ENCODE measurements at regions not wholly inside any gene's neighbourhood (a gene's known extent, or its start where the extent isn't known, plus 50 kb on each side); places are given as distances from the start of the nearest gene placed in this dataset.

GRCh38 chr7:4626318-4626845, 55.7 kb upstream of the FOXK1 start:
- Histone ChIP-seq H3K79me1 (ENCODE audit: insufficient read depth, low read depth, low read length, poor library complexity, severe bottlenecking) (no peaks in the 10 kb centered on the region), H3K23ac (ENCODE audit: insufficient read length, low read depth, low read length) (no peak overlapping the region), H4K91ac (ENCODE audit: insufficient read length, low read depth, low read length) (no peak overlapping the region), H3K4me2 (ENCODE audit: insufficient read depth, insufficient read length, low read length) (no peak overlapping the region), H4K20me1 (ENCODE audit: control insufficient read depth, insufficient read depth, insufficient read length) (no peaks in the 10 kb centered on the region), H3K4me1 (ENCODE audit: insufficient read depth, low read length) (no peaks in the 10 kb centered on the region; the same call in 1 of the 2 replicates), H2BK15ac (ENCODE audit: low read depth, low read length) (no peak overlapping the region), H3K79me2 (ENCODE audit: insufficient read depth, low read length) (no peaks in the 10 kb centered on the region), H3K56ac (ENCODE audit: insufficient read length, low read depth, low read length) (no peak overlapping the region), H4K5ac (ENCODE audit: insufficient read length, low read depth, low read length) (no peak overlapping the region), H3K27ac (ENCODE audit: insufficient read length, low read depth, low read length) (no peak overlapping the region), H2BK120ac (ENCODE audit: low read depth, low read length, poor library complexity, severe bottlenecking) (no peak overlapping the region), H2AFZ (ENCODE audit: low read length) (no peak overlapping the region), H2AK5ac (ENCODE audit: insufficient read length, low read length) (no peak overlapping the region), H3K18ac (ENCODE audit: insufficient read length, low read depth, low read length) (no peak overlapping the region), H4K8ac (replicated peaks; ENCODE audit: insufficient read length, low read depth, low read length) (no peak overlapping the region), H3T11ph (ENCODE audit: low read length) (no peak overlapping the region), H2BK12ac (ENCODE audit: insufficient read length, low read depth, low read length) (no peak overlapping the region), H3K23me2 (ENCODE audit: insufficient read length, low read depth, low read length, poor library complexity, severe bottlenecking) (no peaks in the 10 kb centered on the region), H3K27me3 (ENCODE audit: insufficient read depth, low read length) (peaks cover 3% of the 10 kb centered on the region; the same call in 1 of the 2 replicates), H2BK20ac (ENCODE audit: low read depth, low read length, poor library complexity, severe bottlenecking) (no peak overlapping the region), H3K9me3 (ENCODE audit: control insufficient read depth, low read depth, low read length) (no peaks in the 10 kb centered on the region), H3K14ac (ENCODE audit: insufficient read depth, low read length) (no peak overlapping the region), H3K9ac (ENCODE audit: extremely low read depth, insufficient read length, low read length) (no peak overlapping the region), H2BK5ac (ENCODE audit: insufficient read length, low read length) (no peak overlapping the region), H3K4ac (ENCODE audit: low read depth, low read length) (no peak overlapping the region)
- DNase-seq: no peak
- H3K27me3 Mint-ChIP-seq (ENCODE audit: low read depth): peaks cover 78% of the 10 kb centered on the region
- WGBS (ENCODE audit: extremely low coverage, insufficient read length, low lambda C conversion rate): no CpG with 5 or more reads among the region's 5 CpGs
- peaks cover 3 to 5% of the 10 kb centered on the region in 2 experiments for H3K4me1 Mint-ChIP-seq
- no peak for TF ChIP-seq CTCF (conservative IDR thresholded peaks at IDR 0.05)
- no peak overlapping the region for H3K27ac Mint-ChIP-seq
- peaks cover 0 to 3% (median 3%) of the 10 kb centered on the region in 3 experiments; a peak in 2 of 7 replicates for H3K36me3 Mint-ChIP-seq (ENCODE audit: insufficient read depth in 1 of 3, low read depth in 3 of 3)
- H3K4me3 Mint-ChIP-seq: no peak overlapping the region
- H3K9me3 Mint-ChIP-seq: peaks cover 17 to 26% of the 10 kb centered on the region in 2 experiments

Measured in H9 (cell line).